CD4-positive, alpha-beta memory T cell (primary cell): ENCODE measurements at regions not wholly inside any gene's neighbourhood (a gene's known extent, or its start where the extent isn't known, plus 50 kb on each side); places are given as distances from the start of the nearest gene placed in this dataset.
"Not testable (repeated sequence)": the region's sequence is repeated elsewhere in the genome, so short reads cannot be mapped to it uniquely, and the experiment has no call there.

Experiments used
- CTCF ChIA-PET: fragments of 350-600 bp; sonication (Branson Sonifier 250); formaldehyde crosslinking; loops from one replicate; lab custom pipeline; 2021; ENCODE audit warnings: inconsistent platforms; ENCODE audit not compliant: partially characterized antibody; lab: Charles Lee
- POLR2A ChIA-PET: fragments of 350-600 bp; sonication (Branson Sonifier 250); formaldehyde crosslinking; loops from one replicate; lab custom pipeline; 2021; ENCODE audit not compliant: partially characterized antibody; lab: Charles Lee
- DNase-seq, 5 donors: peaks; one replicate each; pipeline versions ENCODE4 v3.0.0 to v3.0.0-alpha.2; 2020 to 2022; ENCODE audit warnings: mixed read lengths in 1 of 5
- H3K27ac ChIP-seq: one replicate; pipeline ENCODE4 v1.7.0; 2013; ENCODE audit warnings: low read depth, low read length
- H3K27me3 ChIP-seq: 2 replicates; pipeline ENCODE4 v1.7.0; 2013; ENCODE audit warnings: mild to moderate bottlenecking, low read length, moderate library complexity; ENCODE audit not compliant: insufficient read depth
- H3K36me3 ChIP-seq: 2 replicates; pipeline ENCODE4 v1.7.0; 2013; ENCODE audit warnings: mild to moderate bottlenecking, low read length, moderate library complexity; ENCODE audit not compliant: insufficient read depth
- H3K4me1 ChIP-seq: 2 replicates; pipeline ENCODE4 v1.7.0; 2013; ENCODE audit warnings: mild to moderate bottlenecking, low read length, moderate library complexity; ENCODE audit not compliant: insufficient read depth
- H3K4me3 ChIP-seq, 2 donors: one replicate each; pipeline ENCODE4 v1.7.0; 2013; ENCODE audit warnings: low read length in 2 of 2, mild to moderate bottlenecking in 1 of 2
- H3K9me3 ChIP-seq, 2 donors: one replicate each; pipeline ENCODE4 v1.7.0; 2013; ENCODE audit warnings: low read length in 2 of 2, control low read depth in 1 of 2; ENCODE audit not compliant: control insufficient read depth in 1 of 2
- H3K27ac Mint-ChIP-seq, 7 donors: one replicate each; pipeline ENCODE4 v1.8.0; 2020 to 2021; ENCODE audit warnings: mixed read lengths in 7 of 7, mild to moderate bottlenecking in 6 of 7, inconsistent platforms in 3 of 7, moderate library complexity in 3 of 7
- H3K27me3 Mint-ChIP-seq, 2 donors: one replicate each; pipeline ENCODE4 v1.8.0; 2020 to 2021; ENCODE audit warnings: mixed read lengths in 2 of 2
- H3K36me3 Mint-ChIP-seq, 2 donors: one replicate each; pipeline ENCODE4 v1.8.0; 2020 to 2021; ENCODE audit warnings: mixed read lengths in 2 of 2, inconsistent platforms in 1 of 2, mild to moderate bottlenecking in 1 of 2
- H3K4me1 Mint-ChIP-seq, 4 donors: one replicate each; pipeline ENCODE4 v1.8.0; 2020 to 2021; ENCODE audit warnings: mixed read lengths in 4 of 4, mild to moderate bottlenecking in 1 of 4
- H3K4me3 Mint-ChIP-seq, 8 donors: one replicate each; pipeline ENCODE4 v1.8.0; 2020 to 2021; ENCODE audit warnings: mixed read lengths in 8 of 8, mild to moderate bottlenecking in 7 of 8, moderate library complexity in 6 of 8, inconsistent platforms in 3 of 8
- H3K9me3 Mint-ChIP-seq, 8 donors: one replicate each; pipeline ENCODE4 v1.8.0; 2020 to 2021; ENCODE audit warnings: mixed read lengths in 8 of 8, mild to moderate bottlenecking in 5 of 8, inconsistent platforms in 3 of 8, moderate library complexity in 1 of 8
- intact Hi-C: fragments of 100-400 bp; cut with micrococcal nuclease; formaldehyde crosslinking; loops from one replicate; pipeline ENCODE4 v1.15.1; 2023

DNA sequence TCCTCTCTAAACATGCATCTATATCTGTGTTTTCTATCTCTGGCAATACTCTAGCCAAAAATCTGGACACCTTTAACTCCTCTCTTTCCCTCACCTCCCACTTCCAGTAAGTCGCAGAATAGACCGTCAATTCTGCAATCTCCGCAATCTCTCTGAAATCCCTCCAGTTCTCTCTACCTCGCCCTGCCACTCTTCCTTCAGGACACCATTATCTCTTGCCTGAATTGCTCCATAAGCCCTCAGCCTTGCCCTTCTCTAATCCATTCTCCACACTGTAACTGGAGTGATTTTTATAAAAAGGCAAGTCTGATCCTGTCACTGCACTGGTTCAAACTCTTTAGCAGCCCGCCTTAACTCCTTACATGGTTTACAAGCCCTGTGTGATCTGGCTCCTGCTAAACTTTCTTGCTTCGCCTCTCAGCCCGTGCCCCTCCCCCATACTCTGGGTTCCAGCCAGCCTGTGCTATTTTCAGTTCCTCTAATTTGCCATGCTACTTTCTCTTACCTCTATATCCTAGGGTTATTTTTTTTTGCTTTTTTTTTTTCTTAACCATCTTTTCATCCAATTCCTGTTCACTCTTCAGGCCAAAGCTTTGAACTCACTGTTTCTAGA is 73.0 kb upstream of the ARL17B start:
- CTCF ChIA-PET, intact Hi-C loops, H3K36me3 ChIP-seq, H3K4me3 ChIP-seq, H3K27me3 ChIP-seq, H3K27ac Mint-ChIP-seq, H3K4me3 Mint-ChIP-seq, H3K4me1 ChIP-seq, H3K9me3 ChIP-seq, H3K4me1 Mint-ChIP-seq, DNase-seq, POLR2A ChIA-PET, H3K9me3 Mint-ChIP-seq, H3K27me3 Mint-ChIP-seq, H3K36me3 Mint-ChIP-seq, H3K27ac ChIP-seq: not testable (repeated sequence)

DNA sequence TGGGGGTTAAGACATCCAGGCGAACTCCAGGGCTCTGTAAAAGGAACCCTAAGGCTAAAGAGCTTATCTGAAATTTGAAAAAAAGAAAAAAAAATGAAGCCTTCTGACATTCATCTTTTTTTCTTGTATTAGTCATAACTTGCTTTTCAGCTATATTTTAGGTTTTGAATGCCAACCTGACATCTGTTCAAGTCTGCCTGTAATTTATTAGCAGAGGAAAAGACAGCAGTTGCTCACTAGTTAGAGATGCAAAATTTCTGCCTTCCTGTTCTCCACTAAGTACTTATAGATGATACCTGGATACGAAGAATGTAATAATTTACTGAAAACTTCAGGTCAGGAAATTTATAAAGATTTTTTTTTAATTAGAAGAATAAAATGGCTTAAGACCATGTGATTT is 68.7 kb upstream of the ARL17B start:
- H3K27ac ChIP-seq, H3K27me3 ChIP-seq, CTCF ChIA-PET, H3K36me3 ChIP-seq, intact Hi-C loops, H3K4me1 ChIP-seq, H3K9me3 Mint-ChIP-seq, H3K9me3 ChIP-seq, H3K27me3 Mint-ChIP-seq, DNase-seq, H3K36me3 Mint-ChIP-seq, H3K4me3 Mint-ChIP-seq, H3K27ac Mint-ChIP-seq, POLR2A ChIA-PET, H3K4me3 ChIP-seq, H3K4me1 Mint-ChIP-seq: not testable (repeated sequence)

GRCh38 chr17:46429675-46430074 is 68.1 kb upstream of the ARL17B start:
- H3K4me3 Mint-ChIP-seq, intact Hi-C loops, H3K9me3 ChIP-seq, H3K27ac Mint-ChIP-seq, H3K27ac ChIP-seq, H3K4me3 ChIP-seq, H3K36me3 ChIP-seq, POLR2A ChIA-PET, H3K36me3 Mint-ChIP-seq, H3K9me3 Mint-ChIP-seq, H3K27me3 Mint-ChIP-seq, H3K4me1 ChIP-seq, CTCF ChIA-PET, H3K27me3 ChIP-seq, H3K4me1 Mint-ChIP-seq, DNase-seq: not testable (repeated sequence)

GRCh38 chr17:46424187-46424884 is 62.8 kb upstream of the ARL17B start:
- H3K27me3 Mint-ChIP-seq, H3K4me3 ChIP-seq, H3K4me1 Mint-ChIP-seq, CTCF ChIA-PET, POLR2A ChIA-PET, H3K4me1 ChIP-seq, H3K27ac ChIP-seq, H3K27ac Mint-ChIP-seq, H3K27me3 ChIP-seq, H3K9me3 ChIP-seq, H3K36me3 Mint-ChIP-seq, H3K4me3 Mint-ChIP-seq, intact Hi-C loops, H3K9me3 Mint-ChIP-seq, H3K36me3 ChIP-seq: not testable (repeated sequence)
- DNase-seq, result peak in 4 of 5 donors; percentile 0 to 12 (median 7)

GRCh38 chr17:46417907-46418306 is 56.3 kb upstream of the ARL17B start:
- H3K4me1 ChIP-seq, H3K27ac ChIP-seq, H3K9me3 Mint-ChIP-seq, H3K36me3 Mint-ChIP-seq, H3K27me3 Mint-ChIP-seq, POLR2A ChIA-PET, H3K27ac Mint-ChIP-seq, H3K9me3 ChIP-seq, H3K36me3 ChIP-seq, H3K27me3 ChIP-seq, H3K4me1 Mint-ChIP-seq, DNase-seq, CTCF ChIA-PET, H3K4me3 ChIP-seq, intact Hi-C loops, H3K4me3 Mint-ChIP-seq: not testable (repeated sequence)

GRCh38 chr17:46417261-46417660 is 55.7 kb upstream of the ARL17B start:
- POLR2A ChIA-PET, CTCF ChIA-PET, H3K27ac ChIP-seq, DNase-seq, H3K27me3 Mint-ChIP-seq, H3K27me3 ChIP-seq, H3K9me3 ChIP-seq, H3K4me1 Mint-ChIP-seq, H3K4me3 ChIP-seq, H3K9me3 Mint-ChIP-seq, H3K36me3 ChIP-seq, H3K4me3 Mint-ChIP-seq, H3K4me1 ChIP-seq, H3K36me3 Mint-ChIP-seq, intact Hi-C loops, H3K27ac Mint-ChIP-seq: not testable (repeated sequence)

DNA sequence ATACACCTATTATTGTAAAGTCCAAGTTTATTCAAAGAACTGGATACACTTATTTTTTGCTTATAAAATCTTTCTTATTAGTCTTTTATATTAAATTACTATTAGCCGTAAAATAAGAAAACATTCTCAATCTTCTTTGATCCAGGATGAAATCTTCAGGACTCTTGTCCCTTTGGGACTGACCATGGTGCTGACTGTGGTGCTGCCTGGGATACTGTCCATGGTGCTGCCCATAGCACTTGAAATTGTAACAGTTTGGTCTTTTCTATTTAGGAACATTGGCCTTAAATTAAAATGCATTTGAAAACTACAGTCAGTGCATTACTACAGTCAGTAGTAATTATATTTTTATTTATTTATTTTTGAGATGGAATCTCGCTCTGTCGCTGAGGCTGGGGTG is 53.0 kb upstream of the ARL17B start:
- H3K27ac Mint-ChIP-seq, H3K4me3 ChIP-seq, H3K36me3 ChIP-seq, H3K4me1 Mint-ChIP-seq, H3K4me3 Mint-ChIP-seq, DNase-seq, POLR2A ChIA-PET, H3K9me3 Mint-ChIP-seq, H3K27me3 ChIP-seq, H3K9me3 ChIP-seq, H3K27me3 Mint-ChIP-seq, H3K36me3 Mint-ChIP-seq, H3K27ac ChIP-seq, CTCF ChIA-PET, H3K4me1 ChIP-seq, intact Hi-C loops: not testable (repeated sequence)

GRCh38 chr17:46412156-46412555 is 50.6 kb upstream of the ARL17B start:
- CTCF ChIA-PET, H3K4me3 ChIP-seq, H3K27me3 ChIP-seq, POLR2A ChIA-PET, H3K36me3 ChIP-seq, H3K4me1 ChIP-seq, H3K4me1 Mint-ChIP-seq, H3K4me3 Mint-ChIP-seq, DNase-seq, H3K36me3 Mint-ChIP-seq, H3K27ac ChIP-seq, H3K27ac Mint-ChIP-seq, H3K9me3 ChIP-seq, H3K27me3 Mint-ChIP-seq, intact Hi-C loops, H3K9me3 Mint-ChIP-seq: not testable (repeated sequence)
